LNCAP (cell line): ENCODE measurements at regions not wholly inside any gene's neighbourhood (a gene's known extent, or its start where the extent isn't known, plus 50 kb on each side); places are given as distances from the start of the nearest gene placed in this dataset.

Source experiments
- TF ChIP-seq, protein P1 (sequence below): fragments of 450-650 bp; IDR thresholded peaks from 2 replicates; pipeline ENCODE4 v1.5.1; 2017; ENCODE audit warnings: mild to moderate bottlenecking

DNA sequence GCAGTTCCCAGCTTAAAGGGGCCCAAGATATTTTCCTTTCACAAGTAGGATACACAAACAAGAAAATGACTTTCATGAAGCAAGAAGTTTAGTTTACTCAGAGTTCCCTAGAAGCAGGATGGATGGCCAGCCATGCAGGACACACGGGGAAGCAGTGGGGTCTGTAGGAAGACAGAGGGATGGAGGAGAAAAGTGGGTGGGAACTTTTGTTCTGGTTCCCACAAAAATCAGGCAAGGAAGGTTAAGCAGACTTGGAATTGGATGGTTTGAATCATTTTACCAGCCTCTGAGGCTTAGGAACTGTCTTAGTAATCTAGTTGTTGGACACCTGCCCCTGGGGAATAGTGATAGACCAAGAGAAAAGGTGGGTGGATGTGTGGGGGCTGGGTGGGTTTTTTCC lies 263.3 kb upstream of the VSTM2A start:
- TF ChIP-seq, protein P1, sequence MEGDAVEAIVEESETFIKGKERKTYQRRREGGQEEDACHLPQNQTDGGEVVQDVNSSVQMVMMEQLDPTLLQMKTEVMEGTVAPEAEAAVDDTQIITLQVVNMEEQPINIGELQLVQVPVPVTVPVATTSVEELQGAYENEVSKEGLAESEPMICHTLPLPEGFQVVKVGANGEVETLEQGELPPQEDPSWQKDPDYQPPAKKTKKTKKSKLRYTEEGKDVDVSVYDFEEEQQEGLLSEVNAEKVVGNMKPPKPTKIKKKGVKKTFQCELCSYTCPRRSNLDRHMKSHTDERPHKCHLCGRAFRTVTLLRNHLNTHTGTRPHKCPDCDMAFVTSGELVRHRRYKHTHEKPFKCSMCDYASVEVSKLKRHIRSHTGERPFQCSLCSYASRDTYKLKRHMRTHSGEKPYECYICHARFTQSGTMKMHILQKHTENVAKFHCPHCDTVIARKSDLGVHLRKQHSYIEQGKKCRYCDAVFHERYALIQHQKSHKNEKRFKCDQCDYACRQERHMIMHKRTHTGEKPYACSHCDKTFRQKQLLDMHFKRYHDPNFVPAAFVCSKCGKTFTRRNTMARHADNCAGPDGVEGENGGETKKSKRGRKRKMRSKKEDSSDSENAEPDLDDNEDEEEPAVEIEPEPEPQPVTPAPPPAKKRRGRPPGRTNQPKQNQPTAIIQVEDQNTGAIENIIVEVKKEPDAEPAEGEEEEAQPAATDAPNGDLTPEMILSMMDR = no peak

DNA sequence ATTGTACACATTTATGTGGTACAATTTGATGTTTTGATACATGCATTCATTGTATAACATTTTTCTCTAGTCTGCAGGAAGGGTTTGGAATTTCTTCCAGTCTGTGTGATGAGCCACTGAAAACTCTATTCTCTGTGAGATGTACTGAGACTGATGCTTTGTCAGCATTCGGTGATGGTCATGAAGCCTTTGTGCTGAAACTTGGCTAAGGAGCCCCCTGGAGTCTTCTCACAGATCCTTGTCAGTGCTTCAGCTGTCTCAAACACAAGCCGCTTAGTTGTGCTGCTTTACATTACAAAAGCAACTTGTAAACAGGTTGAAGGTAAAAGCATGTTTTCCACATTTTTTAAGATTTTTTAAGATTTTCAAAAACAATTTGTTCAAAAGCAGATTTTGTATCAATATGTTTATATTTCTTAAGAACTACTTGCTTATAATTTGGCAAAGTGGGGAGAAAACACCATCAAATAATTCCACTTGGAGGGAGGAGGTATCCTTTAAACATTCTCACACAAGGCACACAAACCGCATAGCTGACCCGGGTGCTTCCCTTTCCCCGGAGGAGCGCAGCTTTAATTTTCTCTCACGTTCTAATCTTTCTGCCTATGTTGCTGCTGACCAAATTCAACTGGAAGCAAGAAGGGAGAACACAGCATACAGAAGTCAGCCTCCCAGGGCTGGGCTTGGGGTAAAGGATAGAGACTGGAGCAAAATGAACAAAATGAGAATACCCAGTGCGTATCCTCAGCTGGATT lies 249.8 kb upstream of the VSTM2A start:
- TF ChIP-seq, protein P1 = no peak

DNA sequence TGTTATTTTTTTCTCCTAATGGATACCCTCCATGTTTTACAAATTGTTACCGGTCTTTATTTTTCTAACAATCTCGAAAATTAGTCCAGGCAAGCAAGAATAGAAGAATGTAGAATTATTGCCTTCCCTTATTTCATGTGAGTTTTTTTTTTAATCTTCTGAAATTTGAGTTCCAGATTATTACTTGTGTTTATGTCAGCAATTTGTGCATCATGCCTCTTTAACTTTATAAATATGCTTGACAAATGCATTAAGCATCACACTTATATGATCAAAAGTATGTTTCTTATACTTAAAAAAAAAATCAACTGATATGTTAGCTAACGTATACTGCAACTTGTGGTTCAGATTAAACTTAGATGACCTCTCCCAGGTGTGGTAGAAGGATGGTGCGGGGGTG lies 242.7 kb upstream of the VSTM2A start:
- TF ChIP-seq, protein P1 = no peak

GRCh38 chr7:54326592-54327167 lies 215.5 kb upstream of the VSTM2A start:
- TF ChIP-seq, protein P1 = no peak

DNA sequence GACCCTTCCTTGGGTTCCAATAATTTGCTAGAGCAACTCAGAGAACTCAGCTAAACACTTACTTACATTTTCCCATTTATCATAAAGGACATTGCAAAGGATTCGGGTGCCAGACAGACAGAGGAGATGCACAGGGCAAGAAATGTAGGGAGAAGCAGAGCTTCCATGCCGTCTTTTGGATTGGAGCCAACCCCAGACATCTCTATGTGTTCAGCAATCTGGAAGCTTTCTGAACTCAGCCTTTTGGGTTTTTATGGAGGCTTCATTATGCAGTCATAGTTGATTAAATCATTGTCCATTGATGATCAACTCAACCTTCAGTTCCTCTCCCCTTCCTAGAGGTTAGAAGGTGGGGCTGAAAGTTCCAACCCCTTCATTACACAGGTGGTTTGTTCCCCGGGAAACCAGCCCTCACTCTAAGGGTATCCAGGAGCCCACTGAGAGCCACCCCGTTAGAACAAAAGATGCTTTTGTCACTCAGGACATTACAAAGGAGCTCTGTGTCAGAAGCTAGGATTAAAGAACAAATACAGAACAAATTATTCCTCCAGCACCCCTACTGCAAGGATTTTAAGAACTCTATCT lies 211.9 kb upstream of the VSTM2A start:
- TF ChIP-seq, protein P1 = no peak

DNA sequence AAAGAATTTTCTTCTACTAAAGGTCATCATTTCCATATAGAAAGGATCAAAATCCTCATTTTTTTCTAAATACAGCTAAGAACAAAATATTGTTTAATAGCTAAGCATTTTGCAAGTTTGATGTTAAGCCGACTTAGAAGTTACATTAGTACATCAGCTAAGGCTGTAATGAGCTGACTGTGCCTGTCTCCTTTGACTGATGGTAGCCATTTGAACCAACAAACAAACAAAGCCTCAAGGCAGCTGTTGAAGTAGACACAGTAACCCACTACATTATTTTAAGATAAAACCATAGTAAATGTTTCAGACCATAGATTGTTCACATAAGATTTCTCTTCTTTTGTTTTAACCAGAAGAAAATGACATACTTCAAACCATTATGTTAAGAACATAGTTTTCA lies 210.9 kb upstream of the VSTM2A start:
- TF ChIP-seq, protein P1 = no peak

- TF ChIP-seq, protein P1 = no peak
Measured at GRCh38 chr7:54332301-54332700, 209.9 kb upstream of the VSTM2A start.
